CD14-positive monocyte (primary cell): ENCODE measurements at regions not wholly inside any gene's neighbourhood (a gene's known extent, or its start where the extent isn't known, plus 50 kb on each side); places are given as distances from the start of the nearest gene placed in this dataset.

ENCODE experiments used
- DNase-seq, 3 donors: peaks; one replicate each; pipeline ENCODE4 v3.0.0-alpha.2; 2011 to 2022
- H2AFZ ChIP-seq: 2 replicates; pipeline ENCODE4 v1.6.0; 2012; ENCODE audit warnings: mild to moderate bottlenecking, low read depth, low read length, inconsistent platforms; ENCODE audit not compliant: insufficient read depth, poor library complexity, severe bottlenecking
- H3K27ac ChIP-seq, 2 donors: 1 replicate in 1 of 2; 2 replicates in 1 of 2; pipeline ENCODE4 v1.5.1; 2012 to 2013; ENCODE audit warnings: low read length in 2 of 2, control low read depth in 1 of 2, inconsistent platforms in 1 of 2, low read depth in 1 of 2, mild to moderate bottlenecking in 1 of 2
- H3K27me3 ChIP-seq, 2 donors: one replicate each; pipeline versions ENCODE4 v1.6.0 to v1.6.1; 2011 to 2013; ENCODE audit warnings: low read length in 2 of 2; ENCODE audit not compliant: control insufficient read depth in 2 of 2, insufficient read depth in 2 of 2
- H3K36me3 ChIP-seq, 2 donors: replicated peaks in 1 of 2; 1 replicate in 1 of 2; 2 replicates in 1 of 2; pipeline versions ENCODE4 v1.5.1 to v1.6.1; 2012 to 2013; ENCODE audit warnings: low read length in 2 of 2, control low read depth in 1 of 2, inconsistent platforms in 1 of 2, mild to moderate bottlenecking in 1 of 2; ENCODE audit not compliant: insufficient read depth in 2 of 2, control insufficient read depth in 1 of 2
- H3K4me1 ChIP-seq, 2 donors: 1 replicate in 1 of 2; 2 replicates in 1 of 2; pipeline versions ENCODE4 v1.5.1 to v1.6.1; 2012 to 2013; ENCODE audit warnings: low read length in 2 of 2, control low read depth in 1 of 2, inconsistent platforms in 1 of 2, mild to moderate bottlenecking in 1 of 2, moderate library complexity in 1 of 2; ENCODE audit not compliant: insufficient read depth in 2 of 2, control insufficient read depth in 1 of 2
- H3K4me2 ChIP-seq: replicated peaks from 2 replicates; pipeline ENCODE3; 2012; ENCODE audit warnings: low read length, moderate library complexity, mild to moderate bottlenecking; ENCODE audit not compliant: poor library complexity, severe bottlenecking; ENCODE audit errors: extremely low read depth
- H3K4me3 ChIP-seq, 3 experiments: fragments of 200-600 bp in 1 of 3; sonication (generic) in 1 of 3; replicated peaks in 1 of 3; 1 replicate in 2 of 3; 2 replicates in 1 of 3; pipeline ENCODE4 v1.5.1; 2011 to 2013; ENCODE audit warnings: low read length in 3 of 3, mild to moderate bottlenecking in 3 of 3, control low read depth in 2 of 3, low read depth in 2 of 3, inconsistent platforms in 1 of 3, moderate library complexity in 1 of 3
- H3K79me2 ChIP-seq: 2 replicates; pipeline ENCODE4 v1.6.0; 2012; ENCODE audit warnings: mild to moderate bottlenecking, control low read depth, inconsistent platforms, low read length, moderate library complexity; ENCODE audit not compliant: insufficient read depth
- H3K9ac ChIP-seq: 2 replicates; pipeline ENCODE4 v1.6.0; 2017; ENCODE audit warnings: low read length, mild to moderate bottlenecking; ENCODE audit not compliant: insufficient read depth, poor library complexity, severe bottlenecking
- H3K9me3 ChIP-seq, 2 donors: replicated peaks in 1 of 2; 1 replicate in 1 of 2; 2 replicates in 1 of 2; pipeline versions ENCODE4 v1.5.1 to v1.6.1; 2012 to 2013; ENCODE audit warnings: low read length in 2 of 2, control low read depth in 1 of 2; ENCODE audit not compliant: control insufficient read depth in 1 of 2, insufficient read depth in 1 of 2
- H4K20me1 ChIP-seq: 2 replicates; pipeline ENCODE4 v1.6.0; 2012; ENCODE audit warnings: mild to moderate bottlenecking, low read length, control low read depth, moderate library complexity; ENCODE audit not compliant: insufficient read depth
- H3K27ac Mint-ChIP-seq, 7 donors: one replicate each; pipeline ENCODE4 v1.8.0; 2020; ENCODE audit warnings: mild to moderate bottlenecking in 7 of 7, mixed read lengths in 7 of 7, moderate library complexity in 6 of 7, inconsistent platforms in 2 of 7
- H3K27me3 Mint-ChIP-seq, 3 donors: one replicate each; pipeline ENCODE4 v1.8.0; 2021 to 2022; ENCODE audit warnings: low read depth in 3 of 3, mild to moderate bottlenecking in 3 of 3, mixed read lengths in 3 of 3, moderate library complexity in 3 of 3, inconsistent platforms in 1 of 3
- H3K36me3 Mint-ChIP-seq, 2 donors: one replicate each; pipeline ENCODE4 v1.8.0; 2020; ENCODE audit warnings: mixed read lengths in 2 of 2, inconsistent platforms in 1 of 2, mild to moderate bottlenecking in 1 of 2
- H3K4me1 Mint-ChIP-seq: one replicate; pipeline ENCODE4 v1.8.0; 2020; ENCODE audit warnings: mild to moderate bottlenecking, mixed read lengths
- H3K4me3 Mint-ChIP-seq, 2 donors: one replicate each; pipeline ENCODE4 v1.8.0; 2020; ENCODE audit warnings: mild to moderate bottlenecking in 2 of 2, mixed read lengths in 2 of 2, moderate library complexity in 1 of 2
- H3K9me3 Mint-ChIP-seq, 7 donors: one replicate each; pipeline ENCODE4 v1.8.0; 2020 to 2022; ENCODE audit warnings: mixed read lengths in 7 of 7, mild to moderate bottlenecking in 6 of 7, moderate library complexity in 6 of 7, inconsistent platforms in 2 of 7
- WGBS: methylation state at CpG from one replicate; pipeline ENCODE4 v1.1.5; 2013; ENCODE audit warnings: missing lambda C conversion rate; ENCODE audit not compliant: insufficient coverage; 5-methylcytosine and 5-hydroxymethylcytosine counted together
- intact Hi-C, 2 donors: fragments of 100-400 bp; cut with micrococcal nuclease; formaldehyde crosslinking; loops; one replicate each; pipeline versions ENCODE4 v1.15.0 to v1.15.1; 2023
- TF ChIP-seq, protein P1 (sequence below): fragments of 200-600 bp; IDR thresholded peaks from one replicate; pipeline ENCODE4 v1.8.0; 2022; ENCODE audit warnings: antibody characterized with exemption, mild to moderate bottlenecking

DNA sequence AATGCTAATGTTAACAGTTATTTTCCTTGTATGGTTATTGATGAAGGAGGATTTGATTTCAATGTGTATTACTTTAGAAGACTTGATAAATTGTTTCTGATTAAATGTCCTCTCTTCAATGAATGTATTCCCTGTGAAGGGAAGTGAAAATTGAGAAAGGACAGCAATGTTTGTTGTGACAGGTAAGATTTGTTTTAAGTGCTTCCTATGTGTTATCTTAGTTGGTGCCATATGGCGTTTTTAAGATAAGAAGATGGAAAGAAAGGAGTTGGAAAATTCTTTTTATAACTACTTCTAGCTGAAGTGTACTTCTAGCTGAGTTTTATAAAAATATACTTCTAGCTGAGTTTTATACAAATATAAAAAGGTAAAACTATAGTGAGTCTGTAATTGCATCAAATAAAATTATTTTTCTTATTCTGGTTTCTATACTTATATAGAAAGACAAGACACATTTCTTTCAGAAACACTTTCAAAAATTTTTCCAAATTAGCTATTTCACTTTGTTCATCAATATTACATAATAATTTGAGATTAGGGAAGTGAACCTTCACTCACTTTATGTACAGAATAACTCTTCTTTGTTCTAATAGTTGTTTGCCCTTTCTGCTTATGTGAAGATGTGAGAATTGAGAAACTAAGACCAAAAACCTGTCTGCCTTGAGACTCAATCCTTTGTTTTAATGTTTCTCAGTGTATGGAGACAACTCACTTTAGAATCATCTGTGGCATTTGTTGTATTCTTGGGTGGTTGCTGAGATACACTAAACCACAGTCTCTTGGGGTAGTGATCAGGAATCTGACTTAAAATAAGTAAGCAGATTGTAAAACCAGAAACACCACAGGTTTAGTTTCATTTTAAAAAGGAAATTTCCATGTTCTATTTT, 382.9 kb upstream of the B3GALT2 start:
- Histone ChIP-seq H3K27ac (peak overlapping the region in 1 of 2 donors; percentile 62), H3K27me3 (no peaks in the 10 kb centered on the region), H3K36me3 (no peaks in the 10 kb centered on the region), H3K4me1 (peaks cover 24 to 30% of the 10 kb centered on the region in 2 donors), H3K9me3 (no peaks in the 10 kb centered on the region), H3K4me2 (peak overlapping the region; percentile 17), H3K9ac (no peak overlapping the region), H4K20me1 (no peaks in the 10 kb centered on the region), H3K79me2 (no peaks in the 10 kb centered on the region), H3K4me3 (peak overlapping the region in 1 of 3 experiments; percentile 3), H2AFZ (no peak overlapping the region)
- WGBS, result no CpG with 5 or more reads among the region's 1 CpG
- intact Hi-C loops, result no loop called here
- Mint-ChIP-seq H3K4me3 (peak overlapping the region in 1 of 2 donors; percentile 64), H3K9me3 (peaks cover 0 to 9% (median 4%) of the 10 kb centered on the region in 7 donors), H3K27me3 (peaks cover 0 to 1% (median 0%) of the 10 kb centered on the region in 3 donors), H3K27ac (peak overlapping the region; percentile 83 to 90 (median 85)), H3K4me1 (peaks cover 30% of the 10 kb centered on the region), H3K36me3 (no peaks in the 10 kb centered on the region)
- DNase-seq, result peak in 2 of 3 donors; percentile 14 to 61
- TF ChIP-seq, protein P1, sequence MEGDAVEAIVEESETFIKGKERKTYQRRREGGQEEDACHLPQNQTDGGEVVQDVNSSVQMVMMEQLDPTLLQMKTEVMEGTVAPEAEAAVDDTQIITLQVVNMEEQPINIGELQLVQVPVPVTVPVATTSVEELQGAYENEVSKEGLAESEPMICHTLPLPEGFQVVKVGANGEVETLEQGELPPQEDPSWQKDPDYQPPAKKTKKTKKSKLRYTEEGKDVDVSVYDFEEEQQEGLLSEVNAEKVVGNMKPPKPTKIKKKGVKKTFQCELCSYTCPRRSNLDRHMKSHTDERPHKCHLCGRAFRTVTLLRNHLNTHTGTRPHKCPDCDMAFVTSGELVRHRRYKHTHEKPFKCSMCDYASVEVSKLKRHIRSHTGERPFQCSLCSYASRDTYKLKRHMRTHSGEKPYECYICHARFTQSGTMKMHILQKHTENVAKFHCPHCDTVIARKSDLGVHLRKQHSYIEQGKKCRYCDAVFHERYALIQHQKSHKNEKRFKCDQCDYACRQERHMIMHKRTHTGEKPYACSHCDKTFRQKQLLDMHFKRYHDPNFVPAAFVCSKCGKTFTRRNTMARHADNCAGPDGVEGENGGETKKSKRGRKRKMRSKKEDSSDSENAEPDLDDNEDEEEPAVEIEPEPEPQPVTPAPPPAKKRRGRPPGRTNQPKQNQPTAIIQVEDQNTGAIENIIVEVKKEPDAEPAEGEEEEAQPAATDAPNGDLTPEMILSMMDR, result no peak

DNA sequence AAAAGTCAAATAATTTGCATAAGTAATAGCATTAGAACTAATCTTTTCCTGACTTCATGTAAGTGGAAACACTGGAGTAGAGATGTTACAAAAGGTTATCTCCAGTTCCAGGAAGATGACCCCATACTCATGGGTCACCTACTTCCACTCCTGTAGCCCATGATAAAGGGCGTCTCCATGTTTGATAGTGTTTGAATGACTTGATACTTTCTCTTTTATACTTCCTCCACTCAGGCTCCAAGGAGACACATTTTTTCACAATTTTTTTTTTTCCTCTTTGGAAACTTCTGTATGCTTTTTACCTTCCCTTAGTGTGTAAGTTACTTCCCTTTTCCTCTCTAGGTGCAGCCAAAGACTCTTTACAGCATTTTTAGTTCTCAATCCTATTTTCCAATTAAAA, 382.1 kb upstream of the B3GALT2 start:
- H3K27me3 Mint-ChIP-seq, result peaks cover 0 to 1% (median 0%) of the 10 kb centered on the region in 3 donors
- H3K36me3 ChIP-seq, result no peaks in the 10 kb centered on the region
- H3K36me3 Mint-ChIP-seq, result no peaks in the 10 kb centered on the region
- H3K27me3 ChIP-seq, result no peaks in the 10 kb centered on the region
- peak overlapping the region in 1 of 2 donors; percentile 62 for H3K27ac ChIP-seq
- peak overlapping the region; percentile 77 to 86 (median 85) for H3K27ac Mint-ChIP-seq
- intact Hi-C loops, result no loop called here
- H2AFZ ChIP-seq, result no peak overlapping the region
- H3K9me3 Mint-ChIP-seq, result peaks cover 0 to 9% (median 4%) of the 10 kb centered on the region in 7 donors
- no CpG with 5 or more reads among the region's 1 CpG for WGBS
- H3K9ac ChIP-seq, result no peak overlapping the region
- H3K79me2 ChIP-seq, result no peaks in the 10 kb centered on the region
- TF ChIP-seq, protein P1, result no peak
- H3K4me3 Mint-ChIP-seq, result no peak overlapping the region
- H3K4me1 ChIP-seq, result peaks cover 24 to 30% of the 10 kb centered on the region in 2 donors
- peak overlapping the region; percentile 17 for H3K4me2 ChIP-seq
- peak overlapping the region in 1 of 3 experiments; percentile 3 for H3K4me3 ChIP-seq
- no peaks in the 10 kb centered on the region for H3K9me3 ChIP-seq
- DNase-seq, result peak; percentile 54 to 66 (median 60)
- H3K4me1 Mint-ChIP-seq, result peaks cover 30% of the 10 kb centered on the region
- H4K20me1 ChIP-seq, result no peaks in the 10 kb centered on the region
